Adipocyte (in vitro differentiated cells): ENCODE measurements at regions not wholly inside any gene's neighbourhood (a gene's known extent, or its start where the extent isn't known, plus 50 kb on each side); places are given as distances from the start of the nearest gene placed in this dataset.

Source experiments
- DNase-seq: peaks from one replicate; pipeline ENCODE4 v3.0.0-alpha.2; 2015; ENCODE audit warnings: low read depth
- H3K27me3 ChIP-seq: replicated peaks from 2 replicates; pipeline ENCODE4 v1.7.0; 2013; ENCODE audit warnings: mild to moderate bottlenecking, low read length, moderate library complexity; ENCODE audit not compliant: control insufficient read depth, insufficient read depth
- H3K36me3 ChIP-seq: 2 replicates; pipeline ENCODE4 v1.7.0; 2013; ENCODE audit warnings: low read length, mild to moderate bottlenecking, moderate library complexity; ENCODE audit not compliant: control insufficient read depth, insufficient read depth, severe bottlenecking
- H3K4me1 ChIP-seq: 2 replicates; pipeline ENCODE4 v1.7.0; 2013; ENCODE audit warnings: mild to moderate bottlenecking, low read length, moderate library complexity; ENCODE audit not compliant: control insufficient read depth, insufficient read depth
- H3K4me3 ChIP-seq: 2 replicates; pipeline ENCODE4 v1.7.0; 2013; ENCODE audit warnings: mild to moderate bottlenecking, low read length, moderate library complexity
- H3K9ac ChIP-seq: 2 replicates; pipeline ENCODE4 v1.7.0; 2013; ENCODE audit warnings: mild to moderate bottlenecking, low read length, moderate library complexity
- H3K9me3 ChIP-seq: 2 replicates; pipeline ENCODE4 v1.7.0; 2013; ENCODE audit warnings: mild to moderate bottlenecking, low read length, moderate library complexity; ENCODE audit not compliant: control insufficient read depth

- H3K4me3 ChIP-seq: no peak overlapping the region
- H3K27me3 ChIP-seq: no peaks in the 10 kb centered on the region
- H3K36me3 ChIP-seq: no peaks in the 10 kb centered on the region
- H3K9ac ChIP-seq: no peak overlapping the region
- H3K9me3 ChIP-seq: peaks cover 14% of the 10 kb centered on the region
- no peaks in the 10 kb centered on the region for H3K4me1 ChIP-seq
- DNase-seq: no peak
Observed at GRCh38 chr7:52980129-52980528, 55.3 kb upstream of the POM121L12 start.

- H3K36me3 ChIP-seq: no peaks in the 10 kb centered on the region
- DNase-seq: no peak
- no peaks in the 10 kb centered on the region for H3K27me3 ChIP-seq
- no peaks in the 10 kb centered on the region for H3K9me3 ChIP-seq
- no peak overlapping the region for H3K4me3 ChIP-seq
- no peaks in the 10 kb centered on the region for H3K4me1 ChIP-seq
- no peak overlapping the region for H3K9ac ChIP-seq
Observed at GRCh38 chr7:52973126-52973525, 62.3 kb upstream of the POM121L12 start.

GRCh38 chr7:52962402-52963076 is 72.9 kb upstream of the POM121L12 start:
- no peak overlapping the region for H3K4me3 ChIP-seq
- no peaks in the 10 kb centered on the region for H3K27me3 ChIP-seq
- no peaks in the 10 kb centered on the region for H3K4me1 ChIP-seq
- H3K9me3 ChIP-seq: no peaks in the 10 kb centered on the region
- DNase-seq: no peak
- H3K36me3 ChIP-seq: no peaks in the 10 kb centered on the region
- no peak overlapping the region for H3K9ac ChIP-seq

- H3K9ac ChIP-seq: no peak overlapping the region
- no peaks in the 10 kb centered on the region for H3K27me3 ChIP-seq
- H3K36me3 ChIP-seq: no peaks in the 10 kb centered on the region
- H3K9me3 ChIP-seq: no peaks in the 10 kb centered on the region
- H3K4me1 ChIP-seq: no peaks in the 10 kb centered on the region
- H3K4me3 ChIP-seq: no peak overlapping the region
- no peak for DNase-seq
Observed at GRCh38 chr7:52961084-52961483, 74.3 kb upstream of the POM121L12 start.

GRCh38 chr7:52959878-52960660 is 75.4 kb upstream of the POM121L12 start:
- DNase-seq: no peak
- H3K4me3 ChIP-seq: no peak overlapping the region
- H3K36me3 ChIP-seq: no peaks in the 10 kb centered on the region
- no peak overlapping the region for H3K9ac ChIP-seq
- no peaks in the 10 kb centered on the region for H3K9me3 ChIP-seq
- H3K4me1 ChIP-seq: no peaks in the 10 kb centered on the region
- H3K27me3 ChIP-seq: no peaks in the 10 kb centered on the region

- Histone ChIP-seq H3K4me3 (no peak overlapping the region), H3K27me3 (no peaks in the 10 kb centered on the region), H3K36me3 (no peaks in the 10 kb centered on the region), H3K9ac (no peak overlapping the region), H3K4me1 (no peaks in the 10 kb centered on the region), H3K9me3 (no peaks in the 10 kb centered on the region)
- no peak for DNase-seq
Observed at GRCh38 chr7:52959336-52959735, 76.1 kb upstream of the POM121L12 start.

GRCh38 chr7:52958621-52959140 is 76.8 kb upstream of the POM121L12 start:
- no peaks in the 10 kb centered on the region for H3K9me3 ChIP-seq
- no peaks in the 10 kb centered on the region for H3K4me1 ChIP-seq
- no peak overlapping the region for H3K9ac ChIP-seq
- H3K4me3 ChIP-seq: no peak overlapping the region
- DNase-seq: no peak
- H3K36me3 ChIP-seq: no peaks in the 10 kb centered on the region
- H3K27me3 ChIP-seq: no peaks in the 10 kb centered on the region

GRCh38 chr7:52956379-52956915 is 79.0 kb upstream of the POM121L12 start:
- H3K4me3 ChIP-seq: no peak overlapping the region
- no peak for DNase-seq
- H3K4me1 ChIP-seq: no peaks in the 10 kb centered on the region
- no peaks in the 10 kb centered on the region for H3K27me3 ChIP-seq
- H3K9me3 ChIP-seq: no peaks in the 10 kb centered on the region
- no peak overlapping the region for H3K9ac ChIP-seq
- no peaks in the 10 kb centered on the region for H3K36me3 ChIP-seq

- Histone ChIP-seq H3K9ac (no peak overlapping the region), H3K4me3 (no peak overlapping the region), H3K27me3 (no peaks in the 10 kb centered on the region), H3K9me3 (no peaks in the 10 kb centered on the region), H3K4me1 (no peaks in the 10 kb centered on the region), H3K36me3 (no peaks in the 10 kb centered on the region)
- no peak for DNase-seq
Observed at GRCh38 chr7:52955522-52955921, 79.9 kb upstream of the POM121L12 start.

- H3K36me3 ChIP-seq: no peaks in the 10 kb centered on the region
- H3K4me3 ChIP-seq: no peak overlapping the region
- DNase-seq: no peak
- H3K9me3 ChIP-seq: peaks cover 2% of the 10 kb centered on the region
- H3K9ac ChIP-seq: no peak overlapping the region
- H3K4me1 ChIP-seq: no peaks in the 10 kb centered on the region
- no peaks in the 10 kb centered on the region for H3K27me3 ChIP-seq
Observed at GRCh38 chr7:52944921-52945320, 90.5 kb upstream of the POM121L12 start.

GRCh38 chr7:52940481-52940880 is 95.0 kb upstream of the POM121L12 start:
- Histone ChIP-seq H3K9ac (no peak overlapping the region), H3K4me1 (no peaks in the 10 kb centered on the region), H3K27me3 (no peaks in the 10 kb centered on the region), H3K4me3 (no peak overlapping the region), H3K36me3 (no peaks in the 10 kb centered on the region), H3K9me3 (no peaks in the 10 kb centered on the region)
- DNase-seq: no peak
